Endothelial cell of umbilical vein (primary cell): ENCODE measurements at regions not wholly inside any gene's neighbourhood (a gene's known extent, or its start where the extent isn't known, plus 50 kb on each side); places are given as distances from the start of the nearest gene placed in this dataset.

Source experiments
- BruUV-seq: library from RNA; stranded (reverse); fragments of 400-500 nt; replicated peaks from 2 replicates; lab custom pipeline; 2021; lab: Mats Ljungman, UMichigan
- CTCF ChIA-PET: fragments of 300-600, 350-600 bp; sonication (Branson Sonifier 250); formaldehyde crosslinking; loops from one replicate; lab custom pipeline; 2021; ENCODE audit warnings: antibody characterized with exemption, inconsistent platforms; lab: Charles Lee
- POLR2A ChIA-PET: fragments of 300-600, 350-600 bp; sonication (Branson Sonifier 250); formaldehyde crosslinking; loops from one replicate; lab custom pipeline; 2021; ENCODE audit warnings: antibody characterized with exemption, inconsistent platforms; lab: Charles Lee
- DNase-seq: peaks from one replicate; pipeline ENCODE4 v3.0.0-alpha.2; 2011; ENCODE audit warnings: low read depth, low spot score
- FAIRE-seq: peaks from 2 replicates; lab custom pipeline; 2011; peaks lifted over from hg19 to GRCh38; lab: Jason Lieb, UNC
- H2AFZ ChIP-seq: 2 replicates; pipeline ENCODE4 v1.6.0; 2012; ENCODE audit warnings: low read depth, low read length, control low read depth, inconsistent platforms
- H3K27ac ChIP-seq: 2 replicates; pipeline ENCODE4 v1.5.1; 2011; ENCODE audit warnings: low read depth, mild to moderate bottlenecking, control low read depth, low read length, moderate library complexity; ENCODE audit not compliant: insufficient read depth
- H3K27me3 ChIP-seq, 2 experiments: 2 replicates each; pipeline versions ENCODE4 v1.6.0 to v1.6.1; 2011; ENCODE audit warnings: low read length in 2 of 2, mixed read lengths in 1 of 2; ENCODE audit not compliant: control insufficient read depth in 2 of 2, insufficient read depth in 2 of 2
- H3K36me3 ChIP-seq, 2 experiments: 2 replicates in 1 of 2; 3 replicates in 1 of 2; pipeline ENCODE4 v1.5.1; 2011; ENCODE audit warnings: low read length in 2 of 2, mild to moderate bottlenecking in 1 of 2, moderate library complexity in 1 of 2; ENCODE audit not compliant: control insufficient read depth in 2 of 2, insufficient read depth in 2 of 2; ENCODE audit errors: extremely low read depth in 1 of 2
- H3K4me1 ChIP-seq: 3 replicates; pipeline ENCODE4 v1.5.1; 2011; ENCODE audit warnings: mild to moderate bottlenecking, low read length; ENCODE audit not compliant: control insufficient read depth, insufficient read depth; ENCODE audit errors: extremely low read depth
- H3K4me2 ChIP-seq: 2 replicates; pipeline ENCODE4 v1.6.1; 2011; ENCODE audit warnings: low read length, control low read depth, mixed read lengths; ENCODE audit not compliant: insufficient read depth
- H3K4me3 ChIP-seq, 3 experiments: fragments of 200-600 bp in 1 of 3; sonication (generic), shearing (Covaris generic) in 1 of 3; replicated peaks in 1 of 3; 2 replicates each; pipeline ENCODE4 v1.5.1; 2011 to 2016; ENCODE audit warnings: control low read depth in 3 of 3, low read length in 3 of 3, mild to moderate bottlenecking in 2 of 3, inconsistent platforms in 1 of 3, low read depth in 1 of 3, moderate library complexity in 1 of 3; ENCODE audit not compliant: insufficient read depth in 1 of 3
- H3K79me2 ChIP-seq: 2 replicates; pipeline ENCODE4 v1.6.0; 2012; ENCODE audit warnings: low read length, inconsistent platforms; ENCODE audit not compliant: control insufficient read depth, insufficient read depth
- H3K9ac ChIP-seq: replicated peaks from 2 replicates; pipeline ENCODE3; 2011; ENCODE audit warnings: low read length, control low read depth; ENCODE audit not compliant: insufficient read depth; ENCODE audit errors: extremely low read depth
- H3K9me1 ChIP-seq: replicated peaks from 3 replicates; pipeline ENCODE4 v1.6.0; 2011; ENCODE audit warnings: mild to moderate bottlenecking, low read length; ENCODE audit not compliant: control insufficient read depth, insufficient read depth; ENCODE audit errors: extremely low read depth
- H3K9me3 ChIP-seq: replicated peaks from 2 replicates; pipeline ENCODE4 v1.5.1; 2012; ENCODE audit warnings: low read length, inconsistent platforms; ENCODE audit not compliant: control insufficient read depth, insufficient read depth
- H4K20me1 ChIP-seq: replicated peaks from 2 replicates; pipeline ENCODE3; 2011; ENCODE audit warnings: mild to moderate bottlenecking, low read length; ENCODE audit not compliant: control insufficient read depth, insufficient read depth; ENCODE audit errors: extremely low read depth
- CTCF ChIP-seq, 2 donors: IDR thresholded peaks; 1 replicate in 1 of 2; 2 replicates in 1 of 2; pipeline ENCODE4 v1.5.1; 2011; ENCODE audit warnings: low read length in 2 of 2, mild to moderate bottlenecking in 2 of 2, moderate library complexity in 2 of 2, control low read depth in 1 of 2, inconsistent platforms in 1 of 2, low read depth in 1 of 2; ENCODE audit not compliant: insufficient read depth in 1 of 2; ENCODE audit errors: extremely low read depth in 1 of 2
- EZH2 ChIP-seq: IDR thresholded peaks from 2 replicates; pipeline ENCODE4 v1.6.1; 2012; ENCODE audit warnings: borderline replicate concordance, low read depth, mild to moderate bottlenecking, moderate library complexity, low read length, inconsistent platforms; ENCODE audit not compliant: severe bottlenecking
- FOS ChIP-seq: IDR thresholded peaks from 2 replicates; pipeline ENCODE4 v1.6.1; 2011; ENCODE audit warnings: mild to moderate bottlenecking, low read length, moderate library complexity, borderline replicate concordance; ENCODE audit not compliant: insufficient read depth
- GATA2 ChIP-seq: IDR thresholded peaks from 2 replicates; pipeline ENCODE4 v1.7.0; 2011; ENCODE audit warnings: low read depth, mild to moderate bottlenecking, moderate library complexity, mixed read lengths, low read length; ENCODE audit not compliant: insufficient read length, insufficient read depth
- JUN ChIP-seq: IDR thresholded peaks from 2 replicates; pipeline ENCODE4 v1.6.1; 2011; ENCODE audit warnings: borderline replicate concordance, low read depth; ENCODE audit not compliant: insufficient read length, insufficient read depth
- MAX ChIP-seq: IDR thresholded peaks from 2 replicates; pipeline ENCODE4 v1.6.1; 2011; ENCODE audit not compliant: insufficient read depth, insufficient read length
- MYC ChIP-seq: IDR thresholded peaks from one replicate; pipeline ENCODE4 v1.6.1; 2011; ENCODE audit warnings: mild to moderate bottlenecking, low read depth, low read length
- POLR2A ChIP-seq: IDR thresholded peaks from 2 replicates; pipeline ENCODE4 v1.6.1; 2012; ENCODE audit warnings: low read depth, mild to moderate bottlenecking, control low read depth, low read length
- POLR2AphosphoS5 ChIP-seq: IDR thresholded peaks from 2 replicates; pipeline ENCODE4 v1.6.1; 2012; ENCODE audit warnings: low read depth, mild to moderate bottlenecking, control low read depth, low read length, moderate library complexity; ENCODE audit not compliant: insufficient read depth
- dilution Hi-C: fragments of 300-500 bp; cut with MboI; formaldehyde crosslinking; loops from one replicate; pipeline ENCODE4 v1.15.0; 2019; ENCODE audit warnings: low sequenced_read_pairs; ENCODE audit not compliant: extremely low pct_ligation_motif_present
- intact Hi-C: fragments of 100-400 bp; cut with micrococcal nuclease; formaldehyde crosslinking; loops from one replicate; pipeline ENCODE4 v1.10.0; 2022

GRCh38 chrX:129015381-129015780 is 507.9 kb downstream of the SMARCA1 start:
- no peaks in the 10 kb centered on the region for H4K20me1 ChIP-seq
- no peaks in the 10 kb centered on the region for H3K9me3 ChIP-seq
- dilution Hi-C loops (no loop called here), intact Hi-C loops (no loop called here)
- DNase-seq (no peak), FAIRE-seq (no peak)
- CTCF ChIA-PET, result no interaction called here
- no peak overlapping the region for H3K4me2 ChIP-seq
- H2AFZ ChIP-seq, result no peak overlapping the region
- BruUV-seq, result no TSS peak
- H3K27me3 ChIP-seq, result no peaks in the 10 kb centered on the region
- POLR2A ChIA-PET, result no interaction called here
- H3K9me1 ChIP-seq, result no peaks in the 10 kb centered on the region
- no peak overlapping the region for H3K27ac ChIP-seq
- H3K36me3 ChIP-seq, result no peaks in the 10 kb centered on the region
- TF ChIP-seq POLR2AphosphoS5, result no peak
- no peak for TF ChIP-seq MYC
- TF ChIP-seq FOS, result no peak
- TF ChIP-seq CTCF (IDR thresholded peaks at IDR 0.05; ENCODE audit: extremely low read depth in 1 of 2, insufficient read depth in 1 of 2, low read depth in 1 of 2, low read length in 2 of 2), result no peak
- no peak for TF ChIP-seq JUN
- TF ChIP-seq MAX, result no peak
- no peak for TF ChIP-seq EZH2
- TF ChIP-seq GATA2, result no peak
- no peak for TF ChIP-seq POLR2A
- H3K9ac ChIP-seq, result no peak overlapping the region
- H3K4me3 ChIP-seq, result no peak overlapping the region
- H3K79me2 ChIP-seq, result no peaks in the 10 kb centered on the region
- no peaks in the 10 kb centered on the region for H3K4me1 ChIP-seq
